ENCODE measurements at regions not wholly inside any gene's neighbourhood (a gene's known extent, or its start where the extent isn't known, plus 50 kb on each side); places are given as distances from the start of the nearest gene placed in this dataset.
"Not testable (repeated sequence)": the region's sequence is repeated elsewhere in the genome, so short reads cannot be mapped to it uniquely, and the experiment has no call there.

DNA sequence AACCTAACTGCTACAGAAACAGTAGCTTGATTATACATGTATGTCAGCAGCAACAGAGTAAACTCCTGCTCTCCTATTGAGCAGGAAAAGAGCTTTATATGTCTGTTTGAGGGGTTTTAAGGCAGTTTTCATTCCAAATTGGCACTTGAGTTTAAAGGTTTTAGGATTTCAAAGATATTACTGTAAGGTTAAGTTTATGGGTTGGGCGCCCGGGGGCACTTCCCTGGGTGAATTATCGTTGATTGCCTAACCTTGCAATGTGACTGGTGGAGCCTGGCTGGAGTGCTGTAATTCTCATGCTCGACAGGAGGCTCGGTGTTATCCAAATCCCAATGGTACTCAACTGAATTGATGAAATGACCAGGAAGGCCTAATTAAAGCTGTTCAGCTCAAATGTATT is 1586.1 kb downstream of the OLFM4 start:
- Histone ChIP-seq H3K9me3 (ENCODE audit: control insufficient read depth, insufficient read depth, low read length) (peaks cover 7% of the 10 kb centered on the region; the same call in 1 of the 2 replicates), H3K4me3 (ENCODE audit: low read depth, low read length) (no peak overlapping the region), H3K27ac (ENCODE audit: low read depth, low read length) (no peak overlapping the region), H3K27me3 (ENCODE audit: control insufficient read depth, insufficient read depth, low read length) (no peaks in the 10 kb centered on the region)
- POLR2A ChIA-PET = no interaction called here
- CTCF ChIA-PET = no interaction called here
- DNase-seq (ENCODE audit: low read depth, low spot score) = no peak
- TF ChIP-seq, protein P1, sequence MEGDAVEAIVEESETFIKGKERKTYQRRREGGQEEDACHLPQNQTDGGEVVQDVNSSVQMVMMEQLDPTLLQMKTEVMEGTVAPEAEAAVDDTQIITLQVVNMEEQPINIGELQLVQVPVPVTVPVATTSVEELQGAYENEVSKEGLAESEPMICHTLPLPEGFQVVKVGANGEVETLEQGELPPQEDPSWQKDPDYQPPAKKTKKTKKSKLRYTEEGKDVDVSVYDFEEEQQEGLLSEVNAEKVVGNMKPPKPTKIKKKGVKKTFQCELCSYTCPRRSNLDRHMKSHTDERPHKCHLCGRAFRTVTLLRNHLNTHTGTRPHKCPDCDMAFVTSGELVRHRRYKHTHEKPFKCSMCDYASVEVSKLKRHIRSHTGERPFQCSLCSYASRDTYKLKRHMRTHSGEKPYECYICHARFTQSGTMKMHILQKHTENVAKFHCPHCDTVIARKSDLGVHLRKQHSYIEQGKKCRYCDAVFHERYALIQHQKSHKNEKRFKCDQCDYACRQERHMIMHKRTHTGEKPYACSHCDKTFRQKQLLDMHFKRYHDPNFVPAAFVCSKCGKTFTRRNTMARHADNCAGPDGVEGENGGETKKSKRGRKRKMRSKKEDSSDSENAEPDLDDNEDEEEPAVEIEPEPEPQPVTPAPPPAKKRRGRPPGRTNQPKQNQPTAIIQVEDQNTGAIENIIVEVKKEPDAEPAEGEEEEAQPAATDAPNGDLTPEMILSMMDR (IDR thresholded peaks at IDR 0.05; ENCODE audit: low read depth, low read length) = no peak

DNA sequence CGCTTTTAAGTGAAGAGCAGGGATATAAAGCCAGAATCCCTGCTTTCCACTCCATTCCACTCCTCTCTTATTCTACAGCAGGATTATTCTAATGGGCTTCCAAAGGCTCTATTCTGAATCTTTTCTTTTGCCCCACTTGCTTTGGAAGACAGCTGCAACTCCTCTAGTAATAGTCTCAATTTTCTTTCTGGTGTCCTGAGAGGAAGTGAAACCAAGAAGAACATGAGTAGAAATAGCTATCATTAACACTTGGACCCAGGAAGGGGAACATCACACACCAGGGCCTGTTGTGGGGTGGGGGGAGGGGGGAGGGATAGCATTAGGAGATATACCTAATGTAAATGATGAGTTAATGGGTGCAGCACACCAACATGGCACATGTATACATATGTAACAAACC is 1597.9 kb downstream of the OLFM4 start:
- DNase-seq (ENCODE audit: low read depth, low spot score); POLR2A ChIA-PET; CTCF ChIA-PET: not testable (repeated sequence)

DNA sequence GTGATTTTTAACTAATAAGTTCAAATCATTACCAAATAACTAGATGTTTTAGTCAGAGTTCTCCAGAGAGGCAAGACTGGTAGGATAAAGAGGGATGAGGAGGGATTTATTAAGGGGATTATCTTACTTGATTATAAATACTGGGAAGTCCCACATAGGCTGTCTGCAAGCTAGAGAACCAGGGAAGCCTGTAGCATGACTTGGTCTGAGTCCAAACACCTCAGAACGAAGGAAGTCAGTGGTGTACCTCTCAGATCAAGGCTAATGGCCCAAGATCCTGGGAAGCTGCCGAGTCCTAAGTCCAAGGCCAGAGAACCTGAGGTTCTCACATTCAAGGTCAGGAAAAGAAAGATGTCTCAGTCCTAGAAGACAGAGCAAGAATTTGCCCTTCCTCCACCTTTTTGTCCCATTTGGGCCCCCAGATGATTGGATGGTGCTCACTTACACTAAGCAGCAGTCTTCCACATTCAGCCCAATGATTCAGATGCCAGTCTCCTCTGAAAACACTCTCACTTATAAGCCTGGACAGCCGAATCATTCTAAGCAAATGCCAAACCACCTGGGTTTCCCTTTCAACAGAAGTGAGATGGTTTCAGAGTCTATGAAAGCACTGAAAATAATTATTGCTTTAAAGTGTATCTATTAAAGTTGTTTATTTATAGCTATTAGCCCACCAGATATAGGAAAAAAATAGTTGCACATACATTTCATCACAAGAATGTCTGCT is 1599.2 kb downstream of the OLFM4 start:
- H3K27ac ChIP-seq (ENCODE audit: low read depth, low read length) = no peak overlapping the region
- DNase-seq (ENCODE audit: low read depth, low spot score) = no peak
- CTCF ChIA-PET = no interaction called here
- H3K9me3 ChIP-seq (ENCODE audit: control insufficient read depth, insufficient read depth, low read length) = peaks cover 4% of the 10 kb centered on the region; the same call in 1 of the 2 replicates
- POLR2A ChIA-PET = no interaction called here
- no peak overlapping the region for H3K4me3 ChIP-seq (ENCODE audit: low read depth, low read length)
- TF ChIP-seq, protein P1 (IDR thresholded peaks at IDR 0.05; ENCODE audit: low read depth, low read length) = no peak
- no peaks in the 10 kb centered on the region for H3K27me3 ChIP-seq (ENCODE audit: control insufficient read depth, insufficient read depth, low read length)

More for the DNA sequence above, 1597.9 kb downstream of the OLFM4 start:
- not testable (repeated sequence) for H3K4me3 ChIP-seq (ENCODE audit: low read depth, low read length); H3K27ac ChIP-seq (ENCODE audit: low read depth, low read length); H3K9me3 ChIP-seq (ENCODE audit: control insufficient read depth, insufficient read depth, low read length); H3K27me3 ChIP-seq (ENCODE audit: control insufficient read depth, insufficient read depth, low read length)

DNA sequence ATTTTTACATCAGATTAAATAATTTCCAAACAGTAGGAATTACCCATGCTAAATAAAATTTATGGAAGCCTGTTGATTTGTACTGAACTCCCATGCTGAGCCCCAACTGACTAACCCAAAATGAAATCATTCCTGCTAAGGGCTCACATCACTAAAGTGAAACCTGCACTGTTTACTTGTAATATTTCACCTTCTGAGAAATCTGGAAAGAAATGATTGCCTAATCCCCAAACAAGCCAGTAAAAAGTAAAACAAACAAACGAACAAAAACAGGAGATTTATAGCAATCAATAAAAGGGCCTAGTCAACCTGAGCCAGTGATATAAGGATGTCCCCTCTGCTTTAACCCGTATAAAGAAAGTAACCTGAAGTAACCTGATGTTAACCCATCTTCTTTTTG is 1599.8 kb downstream of the OLFM4 start:
- Histone ChIP-seq H3K27ac (ENCODE audit: low read depth, low read length) (no peak overlapping the region), H3K9me3 (ENCODE audit: control insufficient read depth, insufficient read depth, low read length) (peaks cover 4% of the 10 kb centered on the region; the same call in 1 of the 2 replicates), H3K4me3 (ENCODE audit: low read depth, low read length) (no peak overlapping the region), H3K27me3 (ENCODE audit: control insufficient read depth, insufficient read depth, low read length) (no peaks in the 10 kb centered on the region)
- ChIA-PET CTCF (no interaction called here), POLR2A (no interaction called here)
- TF ChIP-seq, protein P1 (IDR thresholded peaks at IDR 0.05; ENCODE audit: low read depth, low read length) = no peak
- no peak for DNase-seq (ENCODE audit: low read depth, low spot score)

DNA sequence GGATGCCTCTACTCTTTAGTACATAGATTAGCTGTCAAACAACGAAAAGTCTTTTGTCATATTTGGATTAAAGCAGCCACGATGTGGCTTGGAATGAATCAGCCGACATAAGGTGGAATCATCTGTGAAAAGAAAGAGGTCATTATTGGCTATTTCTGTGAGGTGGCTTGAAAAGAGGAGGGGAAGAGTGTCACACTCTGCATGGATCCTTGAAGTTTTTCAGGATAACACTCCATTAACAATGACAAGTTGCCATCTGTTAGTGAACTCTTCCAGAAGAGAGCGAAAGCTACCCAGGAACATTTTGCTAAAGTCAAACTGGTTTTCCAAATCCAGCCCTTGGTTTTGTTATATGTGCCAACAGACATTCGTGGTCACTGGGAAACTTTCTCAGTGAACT is 1604.8 kb downstream of the OLFM4 start:
- POLR2A ChIA-PET = no interaction called here
- TF ChIP-seq, protein P1 (IDR thresholded peaks at IDR 0.05; ENCODE audit: low read depth, low read length) = no peak
- CTCF ChIA-PET = no interaction called here
- H3K4me3 ChIP-seq (ENCODE audit: low read depth, low read length) = no peak overlapping the region
- H3K27me3 ChIP-seq (ENCODE audit: control insufficient read depth, insufficient read depth, low read length) = no peaks in the 10 kb centered on the region
- no peak overlapping the region for H3K27ac ChIP-seq (ENCODE audit: low read depth, low read length)
- H3K9me3 ChIP-seq (ENCODE audit: control insufficient read depth, insufficient read depth, low read length) = peaks cover 1% of the 10 kb centered on the region; the same call in 1 of the 2 replicates
- DNase-seq (ENCODE audit: low read depth, low spot score) = no peak

All from AG04450 (cell line).